GM12874 (cell line): ENCODE measurements at regions not wholly inside any gene's neighbourhood (a gene's known extent, or its start where the extent isn't known, plus 50 kb on each side); places are given as distances from the start of the nearest gene placed in this dataset.

ENCODE experiments used
- CTCF ChIP-seq: IDR thresholded peaks from 2 replicates; pipeline ENCODE4 v1.5.1; 2011; ENCODE audit warnings: low read depth, mild to moderate bottlenecking, control low read depth, low read length, moderate library complexity; ENCODE audit not compliant: insufficient read depth

GRCh38 chr21:18147678-18148077, 97.0 kb upstream of the CHODL start:
- no peak for TF ChIP-seq CTCF

- no peak for TF ChIP-seq CTCF
These were observed 97.8 kb upstream of the CHODL start for GRCh38 chr21:18146820-18147219.

GRCh38 chr21:18144339-18144738, 100.3 kb upstream of the CHODL start:
- TF ChIP-seq CTCF, result no peak

GRCh38 chr21:18142655-18143054, 102.0 kb upstream of the CHODL start:
- TF ChIP-seq CTCF, result no peak

GRCh38 chr21:18138507-18138906, 106.1 kb upstream of the CHODL start:
- TF ChIP-seq CTCF, result no peak

GRCh38 chr21:18129526-18129925, 115.1 kb upstream of the CHODL start:
- no peak for TF ChIP-seq CTCF

GRCh38 chr21:18118566-18118965, 126.1 kb upstream of the CHODL start:
- no peak for TF ChIP-seq CTCF

- TF ChIP-seq CTCF, result no peak
These were observed 127.5 kb upstream of the CHODL start for GRCh38 chr21:18117176-18117575.
